NCI-H69 (cell line): ENCODE measurements at regions not wholly inside any gene's neighbourhood (a gene's known extent, or its start where the extent isn't known, plus 50 kb on each side); places are given as distances from the start of the nearest gene placed in this dataset.
A peak's percentile ranks its signal among the peaks of the same experiment; 100 is the strongest.
"Not testable (repeated sequence)": the region's sequence is repeated elsewhere in the genome, so short reads cannot be mapped to it uniquely, and the experiment has no call there.

Experiments used
- DNase-seq: peaks from one replicate; lab custom pipeline; 2025; lab: John Stamatoyannopoulos, UW

DNA sequence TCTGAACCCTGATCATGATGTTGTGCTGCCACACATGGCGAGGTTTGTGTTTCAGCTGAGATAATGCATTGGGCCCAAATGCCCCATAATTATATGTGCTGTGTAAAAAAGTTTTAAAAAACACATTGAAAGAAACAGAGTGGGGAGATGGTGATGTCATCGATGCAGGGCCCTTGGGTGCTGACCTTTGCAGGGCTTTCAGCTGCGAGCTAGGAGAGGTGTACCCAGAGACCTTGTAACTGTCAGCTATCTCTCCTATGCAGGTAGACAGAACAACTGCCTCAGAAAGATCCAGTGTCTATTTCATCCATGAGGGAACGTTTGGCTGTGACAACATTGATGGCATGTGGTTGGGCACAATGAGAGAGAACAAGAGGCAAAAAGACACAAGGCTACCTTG is 286.9 kb upstream of the CELF4 start:
- no peak for DNase-seq

- peak; percentile 55 for DNase-seq
Measured at GRCh38 chr18:37847544-37847943, 281.9 kb upstream of the CELF4 start.

DNA sequence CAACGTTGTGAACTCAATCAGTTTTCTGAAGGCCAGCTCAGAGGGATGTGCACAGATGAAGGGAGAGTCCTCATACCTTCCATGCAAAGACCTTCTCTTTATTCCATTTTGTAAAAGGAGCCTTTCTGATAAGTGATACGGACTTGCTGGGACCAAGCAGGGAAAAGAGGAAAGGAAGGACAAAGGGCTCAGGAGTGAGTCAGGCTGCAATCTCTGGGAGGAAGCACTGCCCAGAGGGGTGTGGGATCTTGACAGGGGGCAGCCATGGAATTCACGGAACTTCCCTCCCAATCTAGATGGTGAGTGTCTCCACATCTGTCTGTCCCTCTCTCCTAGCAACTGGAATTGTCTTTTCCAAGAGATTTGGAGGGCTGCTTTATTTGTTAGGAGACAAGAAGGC is 281.4 kb upstream of the CELF4 start:
- DNase-seq = no peak

DNA sequence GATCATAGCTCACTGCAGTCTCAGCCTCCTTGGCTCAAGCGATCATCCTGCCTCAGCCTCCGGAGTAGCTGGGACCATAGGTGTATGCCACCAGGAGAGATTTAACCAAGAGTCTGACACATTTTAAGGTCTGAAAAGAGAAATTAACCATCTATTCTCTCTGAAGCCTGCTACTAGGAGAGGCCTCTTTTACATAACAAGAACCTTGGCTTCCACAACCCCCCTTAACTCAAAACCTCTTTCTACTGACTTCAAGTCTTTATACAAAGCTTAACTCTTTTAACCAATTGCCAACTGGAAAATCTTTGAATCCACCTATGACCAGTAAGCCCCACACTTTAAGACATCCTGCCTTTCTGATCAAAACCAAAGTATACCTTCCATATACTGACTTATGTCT is 279.9 kb upstream of the CELF4 start:
- DNase-seq = no peak

- peak; percentile 83 for DNase-seq
Measured at GRCh38 chr18:37844209-37844970, 278.8 kb upstream of the CELF4 start.

- no peak for DNase-seq
Measured at GRCh38 chr18:37838083-37838482, 272.5 kb upstream of the CELF4 start.

GRCh38 chr18:37836071-37836970 is 270.7 kb upstream of the CELF4 start:
- peak; percentile 59 for DNase-seq

DNA sequence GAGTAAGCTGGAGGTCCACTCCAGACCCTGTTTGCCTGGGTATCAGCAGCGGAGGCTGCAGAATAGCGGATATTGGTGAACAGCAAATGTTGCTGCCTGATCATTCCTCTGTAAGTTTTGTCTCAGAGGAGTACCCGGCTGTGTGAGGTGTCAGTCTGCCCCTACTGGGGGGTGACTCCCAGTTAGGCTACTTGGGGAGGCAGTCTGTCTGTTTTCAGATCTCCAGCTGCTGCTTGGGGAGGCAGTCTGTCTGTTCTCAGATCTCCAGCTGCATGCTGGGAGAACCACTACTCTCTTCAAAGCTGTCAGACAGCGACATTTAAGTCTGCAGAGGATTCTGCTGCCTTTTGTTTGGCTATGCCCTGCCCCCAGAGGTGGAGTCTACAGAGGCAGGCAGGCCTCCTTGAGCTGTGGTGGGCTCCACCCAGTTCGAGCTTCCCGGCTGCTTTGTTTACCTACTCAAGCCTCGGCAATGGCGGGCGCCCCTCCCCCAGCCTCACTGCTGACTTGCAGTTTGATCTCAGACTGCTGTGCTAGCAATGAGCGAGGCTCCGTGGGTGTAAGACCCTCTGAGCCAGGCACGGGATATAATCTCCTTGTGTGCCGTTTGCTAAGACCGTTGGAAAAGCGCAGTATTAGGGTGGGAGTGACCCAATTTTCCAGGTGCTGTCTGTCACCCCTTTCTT is 266.6 kb upstream of the CELF4 start:
- DNase-seq = not testable (repeated sequence)

GRCh38 chr18:37812961-37813360 is 247.4 kb upstream of the CELF4 start:
- no peak for DNase-seq

- DNase-seq = no peak
Measured at GRCh38 chr18:37805773-37806404, 240.3 kb upstream of the CELF4 start.

- no peak for DNase-seq
Measured at GRCh38 chr18:37796823-37797349, 231.3 kb upstream of the CELF4 start.

- DNase-seq = peak; percentile 57
Measured at GRCh38 chr18:37787452-37787851, 221.9 kb upstream of the CELF4 start.

DNA sequence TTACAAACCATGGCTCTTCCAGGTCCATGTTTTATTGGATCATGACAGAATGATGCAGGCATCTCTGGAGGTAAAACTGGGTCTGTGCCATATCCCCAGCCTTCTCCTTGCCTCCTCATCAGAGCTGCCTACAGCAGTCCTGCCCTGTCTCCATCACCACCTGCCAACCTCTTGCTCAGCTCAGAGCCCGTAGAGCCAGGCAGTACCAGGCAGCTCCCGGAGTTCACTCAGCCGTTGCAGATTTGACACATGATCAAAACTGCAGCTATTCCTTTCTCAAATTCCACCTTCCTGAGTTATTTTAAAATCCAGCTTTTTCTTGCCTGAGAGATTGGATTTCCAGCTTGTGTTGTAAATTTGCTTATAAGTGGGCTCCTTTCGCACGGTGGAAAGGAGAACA is 218.2 kb upstream of the CELF4 start:
- DNase-seq = no peak

- no peak for DNase-seq
Measured at GRCh38 chr18:37779220-37779619, 213.6 kb upstream of the CELF4 start.

GRCh38 chr18:37778417-37779165 is 213.0 kb upstream of the CELF4 start:
- DNase-seq = peak; percentile 91

DNA sequence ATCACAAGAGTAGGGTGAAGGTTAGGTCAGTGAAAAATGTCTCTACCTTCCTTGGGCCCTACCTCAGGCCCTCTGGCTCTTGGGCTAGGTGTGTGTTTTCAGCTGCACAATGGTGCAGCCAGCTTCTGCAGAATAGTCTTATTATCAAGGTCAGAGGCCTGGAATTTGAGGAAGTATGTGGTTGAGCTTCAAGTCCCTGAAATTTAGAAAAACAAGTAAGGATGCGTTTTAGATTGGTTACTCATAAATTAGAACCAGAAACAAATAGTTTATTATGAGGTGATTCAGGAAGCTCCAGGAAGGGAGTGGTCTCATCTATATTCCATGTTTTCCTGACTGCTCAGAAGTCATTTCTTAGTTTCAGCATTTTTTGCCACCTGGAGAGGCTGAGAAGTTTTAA is 204.2 kb upstream of the CELF4 start:
- no peak for DNase-seq

DNA sequence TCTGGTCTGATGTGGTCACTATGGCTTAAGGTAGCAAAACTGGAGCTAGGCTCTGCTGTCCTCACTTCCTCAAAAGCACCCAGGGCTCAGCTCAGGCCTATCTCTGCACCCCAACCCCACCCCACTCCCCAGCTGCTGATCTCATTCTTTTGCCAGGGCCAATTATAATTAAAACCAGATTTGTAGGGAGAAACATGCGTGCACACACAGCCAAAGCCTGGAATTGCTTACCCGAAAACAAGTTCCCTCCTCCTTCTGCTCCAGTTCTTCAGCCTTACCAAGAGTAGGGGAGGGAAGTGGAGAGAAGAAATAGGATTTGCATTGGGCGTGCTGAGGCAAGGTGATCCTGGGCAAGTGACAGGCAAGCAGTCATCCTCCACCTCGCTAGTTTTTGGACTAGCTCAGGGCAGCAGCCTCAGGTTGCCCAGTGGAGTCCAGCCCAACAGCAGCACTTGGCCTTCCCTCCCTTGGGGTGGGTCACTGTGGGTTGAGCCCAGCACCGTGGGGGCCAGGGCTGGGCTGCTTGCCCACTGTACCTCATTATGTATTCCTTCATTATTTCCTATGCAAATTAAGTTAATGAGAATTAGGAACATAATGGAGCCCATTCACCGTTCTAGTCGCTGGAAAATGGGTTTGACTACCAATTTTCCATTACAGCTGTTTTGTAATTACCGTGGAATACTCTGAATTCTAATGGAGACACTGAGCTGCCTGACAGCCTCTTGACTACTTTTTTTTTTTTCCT is 199.1 kb upstream of the CELF4 start:
- peak; percentile 51 for DNase-seq

DNA sequence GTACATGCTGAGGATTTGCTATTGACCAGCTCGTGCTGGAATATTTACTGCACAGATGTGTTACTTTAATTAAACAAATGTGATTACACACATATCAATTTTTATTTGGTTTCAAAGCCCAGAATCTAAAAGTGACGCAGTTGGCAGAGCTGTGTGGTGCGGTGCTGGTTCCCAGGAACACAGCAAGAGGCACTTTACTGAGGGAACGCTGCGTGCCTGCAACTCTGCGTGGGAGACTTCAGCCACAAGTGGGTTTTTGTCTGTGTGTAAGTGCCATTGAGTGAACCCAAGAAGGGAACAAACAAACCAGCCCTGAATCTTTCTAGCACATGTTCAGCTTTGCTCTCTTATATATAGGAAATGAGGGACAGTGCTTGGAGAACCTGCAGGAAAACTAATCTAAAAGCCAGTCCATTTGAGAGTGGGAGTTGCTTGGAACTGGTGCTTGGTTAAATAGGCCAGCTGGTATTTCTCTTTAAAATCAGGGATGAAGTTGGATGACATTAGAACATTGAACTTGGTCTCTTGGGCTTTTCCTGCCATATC is 196.6 kb upstream of the CELF4 start:
- DNase-seq = no peak

GRCh38 chr18:37754141-37754540 is 188.5 kb upstream of the CELF4 start:
- DNase-seq = no peak

DNA sequence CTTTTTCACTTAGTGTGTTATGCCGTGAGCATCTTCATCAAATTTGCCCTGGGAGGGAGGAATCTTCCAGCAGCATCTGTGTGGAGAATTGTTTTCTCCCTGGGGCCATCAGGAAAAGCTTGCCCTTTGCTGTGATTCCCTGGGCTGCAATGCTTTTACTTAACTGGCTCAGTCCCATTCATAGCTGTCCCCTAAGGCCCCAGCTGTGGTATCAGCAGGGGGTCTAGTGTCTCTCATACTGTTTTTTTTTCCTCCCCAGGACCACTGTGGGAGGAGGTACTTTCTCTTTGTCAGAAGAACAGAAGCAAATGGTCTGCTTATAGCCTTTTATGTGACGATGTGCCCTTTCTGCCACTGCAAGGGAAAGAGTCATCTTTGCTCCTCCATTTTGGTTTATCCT is 176.8 kb upstream of the CELF4 start:
- peak; percentile 99 for DNase-seq
